ENCODE measurements at regions not wholly inside any gene's neighbourhood (a gene's known extent, or its start where the extent isn't known, plus 50 kb on each side); places are given as distances from the start of the nearest gene placed in this dataset.

DNA sequence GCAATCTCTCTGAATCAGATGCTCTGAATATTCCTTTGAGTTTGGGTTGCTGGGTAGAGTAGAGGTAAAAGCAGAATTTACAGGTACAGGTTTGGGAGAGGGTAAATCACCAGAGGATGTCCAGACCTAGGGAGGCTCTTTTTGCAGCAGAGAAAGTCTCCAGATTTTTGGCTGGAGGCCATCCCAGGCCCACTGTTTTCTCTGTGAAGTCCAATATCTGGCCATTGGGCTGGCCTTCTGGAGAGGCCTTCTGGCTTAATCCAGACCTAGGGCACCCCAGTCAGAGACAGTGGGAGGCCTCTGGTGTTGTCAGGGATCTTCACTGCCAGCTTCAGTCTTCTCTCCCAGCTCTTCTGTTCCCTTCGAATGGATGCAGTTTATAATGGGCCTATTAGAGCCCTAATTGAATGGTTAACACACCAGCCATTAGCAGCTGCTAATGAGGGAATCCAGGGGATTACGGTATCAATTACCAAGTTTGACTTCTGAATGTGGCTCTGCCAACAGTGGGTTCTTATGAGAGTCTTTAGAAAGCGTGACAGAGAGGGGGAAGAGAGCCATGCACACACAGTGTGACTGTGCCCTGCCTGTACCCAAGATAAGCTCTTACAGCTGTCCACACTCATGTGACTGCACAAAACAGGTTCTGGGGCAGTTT lies 183.1 kb downstream of the EMP1 start:
- TF ChIP-seq, protein P1, sequence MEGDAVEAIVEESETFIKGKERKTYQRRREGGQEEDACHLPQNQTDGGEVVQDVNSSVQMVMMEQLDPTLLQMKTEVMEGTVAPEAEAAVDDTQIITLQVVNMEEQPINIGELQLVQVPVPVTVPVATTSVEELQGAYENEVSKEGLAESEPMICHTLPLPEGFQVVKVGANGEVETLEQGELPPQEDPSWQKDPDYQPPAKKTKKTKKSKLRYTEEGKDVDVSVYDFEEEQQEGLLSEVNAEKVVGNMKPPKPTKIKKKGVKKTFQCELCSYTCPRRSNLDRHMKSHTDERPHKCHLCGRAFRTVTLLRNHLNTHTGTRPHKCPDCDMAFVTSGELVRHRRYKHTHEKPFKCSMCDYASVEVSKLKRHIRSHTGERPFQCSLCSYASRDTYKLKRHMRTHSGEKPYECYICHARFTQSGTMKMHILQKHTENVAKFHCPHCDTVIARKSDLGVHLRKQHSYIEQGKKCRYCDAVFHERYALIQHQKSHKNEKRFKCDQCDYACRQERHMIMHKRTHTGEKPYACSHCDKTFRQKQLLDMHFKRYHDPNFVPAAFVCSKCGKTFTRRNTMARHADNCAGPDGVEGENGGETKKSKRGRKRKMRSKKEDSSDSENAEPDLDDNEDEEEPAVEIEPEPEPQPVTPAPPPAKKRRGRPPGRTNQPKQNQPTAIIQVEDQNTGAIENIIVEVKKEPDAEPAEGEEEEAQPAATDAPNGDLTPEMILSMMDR (IDR thresholded peaks at IDR 0.05; ENCODE audit: borderline replicate concordance, extremely low read depth, insufficient read depth) = no peak
- DNase-seq (no peak), FAIRE-seq (no peak)
- intact Hi-C loops (cut with DNase I) = no loop called here
- H3K27ac ChIP-seq (ENCODE audit: low read depth in 2 of 2, low read length in 2 of 2) = no peak overlapping the region
- H3K27me3 ChIP-seq (ENCODE audit: control insufficient read depth, insufficient read depth, low read length) = no peaks in the 10 kb centered on the region
- H3K4me1 ChIP-seq (ENCODE audit: control insufficient read depth in 2 of 3, insufficient read depth in 2 of 3, low read depth in 1 of 3, low read length in 3 of 3) = no peaks in the 10 kb centered on the region
- no peak overlapping the region for H3K4me3 ChIP-seq (ENCODE audit: low read length in 3 of 3)
- H3K36me3 ChIP-seq (ENCODE audit: control insufficient read depth in 2 of 3, insufficient read depth in 3 of 3, low read length in 3 of 3) = no peaks in the 10 kb centered on the region
- no peak overlapping the region for H3K9ac ChIP-seq (ENCODE audit: low read length in 3 of 3)
- H3K9me3 ChIP-seq (ENCODE audit: control insufficient read depth in 2 of 3, insufficient read depth in 1 of 3, low read length in 3 of 3) = peaks cover 0 to 5% (median 0%) of the 10 kb centered on the region in 3 donors

- H3K36me3 ChIP-seq (ENCODE audit: control insufficient read depth in 2 of 3, insufficient read depth in 3 of 3, low read length in 3 of 3) = no peaks in the 10 kb centered on the region
- no peak overlapping the region for H3K9ac ChIP-seq (ENCODE audit: low read length in 3 of 3)
- no peak for FAIRE-seq
- TF ChIP-seq, protein P1 (IDR thresholded peaks at IDR 0.05; ENCODE audit: borderline replicate concordance, extremely low read depth, insufficient read depth) = no peak
- no peaks in the 10 kb centered on the region for H3K27me3 ChIP-seq (ENCODE audit: control insufficient read depth, insufficient read depth, low read length)
- DNase-seq = no peak
- no peak overlapping the region for H3K4me3 ChIP-seq (ENCODE audit: low read length in 3 of 3)
- peaks cover 0 to 5% (median 0%) of the 10 kb centered on the region in 3 donors for H3K9me3 ChIP-seq (ENCODE audit: control insufficient read depth in 2 of 3, insufficient read depth in 1 of 3, low read length in 3 of 3)
- intact Hi-C loops (cut with DNase I) = no loop called here
- H3K4me1 ChIP-seq (ENCODE audit: control insufficient read depth in 2 of 3, insufficient read depth in 2 of 3, low read depth in 1 of 3, low read length in 3 of 3) = no peaks in the 10 kb centered on the region
- H3K27ac ChIP-seq (ENCODE audit: low read depth in 2 of 2, low read length in 2 of 2) = no peak overlapping the region
These were observed 181.2 kb downstream of the EMP1 start for GRCh38 chr12:13377698-13378097.

GRCh38 chr12:13376610-13377373 lies 180.3 kb downstream of the EMP1 start:
- intact Hi-C loops (cut with DNase I) = no loop called here
- no peaks in the 10 kb centered on the region for H3K36me3 ChIP-seq (ENCODE audit: control insufficient read depth in 2 of 3, insufficient read depth in 3 of 3, low read length in 3 of 3)
- FAIRE-seq (no peak), DNase-seq (no peak)
- no peaks in the 10 kb centered on the region for H3K27me3 ChIP-seq (ENCODE audit: control insufficient read depth, insufficient read depth, low read length)
- no peak overlapping the region for H3K27ac ChIP-seq (ENCODE audit: low read depth in 2 of 2, low read length in 2 of 2)
- TF ChIP-seq, protein P1 (IDR thresholded peaks at IDR 0.05; ENCODE audit: borderline replicate concordance, extremely low read depth, insufficient read depth) = no peak
- no peak overlapping the region for H3K9ac ChIP-seq (ENCODE audit: low read length in 3 of 3)
- peaks cover 0 to 5% (median 0%) of the 10 kb centered on the region in 3 donors for H3K9me3 ChIP-seq (ENCODE audit: control insufficient read depth in 2 of 3, insufficient read depth in 1 of 3, low read length in 3 of 3)
- no peak overlapping the region for H3K4me3 ChIP-seq (ENCODE audit: low read length in 3 of 3)
- H3K4me1 ChIP-seq (ENCODE audit: control insufficient read depth in 2 of 3, insufficient read depth in 2 of 3, low read depth in 1 of 3, low read length in 3 of 3) = no peaks in the 10 kb centered on the region
